A549 (cell line): ENCODE measurements at regions not wholly inside any gene's neighbourhood (a gene's known extent, or its start where the extent isn't known, plus 50 kb on each side); places are given as distances from the start of the nearest gene placed in this dataset.

Experiments
- ATAC-seq, 2 experiments: fragments of 200-7000 bp in 1 of 2; fragments of >200 bp in 1 of 2; cut with Nextera tagmentation in 1 of 2; cut with Tn5 transposase in 1 of 2; 3 replicates each; pipeline versions ENCODE4 v1.8.0 to v1.9.1; 2018 to 2020; ENCODE audit warnings: mild to moderate bottlenecking in 1 of 2, moderate library complexity in 1 of 2
- CTCF ChIA-PET: fragments of 300-600 bp; sonication (Branson Sonifier 250); formaldehyde crosslinking; extraction: SDS; loops from one replicate; lab custom pipeline; 2021; ENCODE audit warnings: antibody characterized with exemption, inconsistent platforms; lab: Yijun Ruan, JAX
- POLR2A ChIA-PET: fragments of 350-600 bp; formaldehyde crosslinking; extraction: SDS; loops from one replicate; lab custom pipeline; 2021; ENCODE audit warnings: antibody characterized with exemption, inconsistent platforms; lab: Yijun Ruan, JAX
- DNase-seq, 2 experiments: peaks; one replicate each; pipeline versions ENCODE4 v3.0.0 to v3.0.0-alpha.2; 2011 to 2016; ENCODE audit warnings: low read depth in 1 of 2, low spot score in 1 of 2
- FAIRE-seq: peaks from 2 replicates; lab custom pipeline; 2011; peaks lifted over from hg19 to GRCh38; lab: Jason Lieb, UNC
- H3K27ac ChIP-seq, 2 experiments: fragments of >200 bp; sonication (Bioruptor Twin); formaldehyde crosslinking; 3 replicates each; pipeline ENCODE4 v1.5.1; 2016 to 2017
- H3K4me1 ChIP-seq: fragments of >200 bp; sonication (Bioruptor Twin); formaldehyde crosslinking; 3 replicates; pipeline ENCODE4 v1.6.1; 2016
- H3K4me2 ChIP-seq: fragments of >200 bp; sonication (Bioruptor Twin); formaldehyde crosslinking; 3 replicates; pipeline ENCODE4 v1.6.1; 2016
- H3K4me3 ChIP-seq: fragments of >200 bp; sonication (Bioruptor Twin); formaldehyde crosslinking; 3 replicates; pipeline ENCODE4 v1.5.1; 2016
- H3K9me3 ChIP-seq: fragments of >200 bp; sonication (Bioruptor Twin); formaldehyde crosslinking; 3 replicates; pipeline ENCODE4 v1.6.1; 2016
- CHD4 ChIP-seq: fragments of 200-600 bp; sonication (generic); IDR thresholded peaks from 2 replicates; pipeline ENCODE4 v1.6.1; 2016; ENCODE audit warnings: antibody characterized with exemption, mild to moderate bottlenecking, borderline replicate concordance
- CTCF ChIP-seq: fragments of >200 bp; sonication (Bioruptor Twin); formaldehyde crosslinking; IDR thresholded peaks from 3 replicates; pipeline ENCODE4 v1.5.1; 2016
- EP300 ChIP-seq, 2 experiments: fragments of >200 bp; sonication (Bioruptor Twin); formaldehyde crosslinking; IDR thresholded peaks; 2 replicates in 1 of 2; 3 replicates in 1 of 2; pipeline ENCODE4 v1.6.1; 2016 to 2017
- FOSL2 ChIP-seq, 2 experiments: fragments of 450-650 bp in 1 of 2; fragments of >200 bp in 1 of 2; sonication (Bioruptor Twin) in 1 of 2; formaldehyde crosslinking; IDR thresholded peaks; 2 replicates each; pipeline versions ENCODE4 v1.5.0 to v1.6.1; 2016 to 2020; ENCODE audit warnings: mild to moderate bottlenecking in 1 of 2, moderate library complexity in 1 of 2
- FOXS1 ChIP-seq: fragments of 250-450 bp; sonication (Bioruptor Pico); IDR thresholded peaks from 2 replicates; pipeline ENCODE4 v1.5.0; 2020; ENCODE audit warnings: mild to moderate bottlenecking, moderate library complexity
- GATA3 ChIP-seq: IDR thresholded peaks from 2 replicates; pipeline ENCODE4 v1.6.1; 2012; ENCODE audit warnings: borderline replicate concordance
- HEYL ChIP-seq: fragments of 250-450 bp; sonication (Bioruptor Pico); IDR thresholded peaks from 2 replicates; pipeline ENCODE4 v1.8.0; 2021; ENCODE audit warnings: mild to moderate bottlenecking, moderate library complexity
- JUN ChIP-seq, 2 experiments: fragments of >200 bp; sonication (Bioruptor Twin); formaldehyde crosslinking; IDR thresholded peaks; 2 replicates in 1 of 2; 3 replicates in 1 of 2; pipeline ENCODE4 v1.6.1; 2016 to 2017
- KDM5A ChIP-seq: fragments of 200-600 bp; sonication (generic); IDR thresholded peaks from 2 replicates; pipeline ENCODE4 v1.6.1; 2016; ENCODE audit warnings: antibody characterized with exemption, mild to moderate bottlenecking
- NR3C1 ChIP-seq: fragments of >200 bp; sonication (Bioruptor Twin); formaldehyde crosslinking; IDR thresholded peaks from 3 replicates; pipeline ENCODE4 v1.6.1; 2017
- POLR2A ChIP-seq: IDR thresholded peaks from 2 replicates; pipeline ENCODE4 v1.6.1; 2012; ENCODE audit warnings: mild to moderate bottlenecking, low read length
- RAD21 ChIP-seq, 2 experiments: fragments of >200 bp in 1 of 2; sonication (Bioruptor Twin) in 1 of 2; formaldehyde crosslinking in 1 of 2; IDR thresholded peaks in 1 of 2; conservative IDR thresholded peaks in 1 of 2; 2 replicates in 1 of 2; 3 replicates in 1 of 2; pipeline ENCODE4 v1.6.1; 2012 to 2018; ENCODE audit warnings: inconsistent platforms in 1 of 2
- RFX5 ChIP-seq: fragments of 450-650 bp; IDR thresholded peaks from 2 replicates; pipeline ENCODE4 v1.7.1; 2014; ENCODE audit warnings: antibody characterized with exemption, mild to moderate bottlenecking, moderate library complexity
- ZNF302 ChIP-seq: fragments of 250-450 bp; sonication (Bioruptor Pico); IDR thresholded peaks from 2 replicates; pipeline ENCODE4 v1.9.0; 2021; ENCODE audit warnings: inconsistent platforms, mild to moderate bottlenecking, moderate library complexity
- ZSCAN20 ChIP-seq: fragments of 250-450 bp; sonication (Bioruptor Pico); IDR thresholded peaks from 2 replicates; pipeline ENCODE4 v1.8.0; 2022; ENCODE audit warnings: mild to moderate bottlenecking, moderate library complexity
- WGBS: methylation state at CpG from one replicate; pipeline ENCODE4 v1.1.6; 2017; ENCODE audit errors: missing lambda C conversion rate; 5-methylcytosine and 5-hydroxymethylcytosine counted together
- TF ChIP-seq, protein P1 (sequence below): fragments of 200-600 bp; sonication (generic); IDR thresholded peaks from 2 replicates; pipeline ENCODE4 v1.6.1; 2016; ENCODE audit warnings: antibody characterized with exemption, mild to moderate bottlenecking, moderate library complexity
- TF ChIP-seq, protein P2 (sequence below): fragments of 250-450 bp; sonication (Bioruptor Pico); IDR thresholded peaks from 2 replicates; pipeline ENCODE4 v1.5.0; 2021; ENCODE audit warnings: mild to moderate bottlenecking, moderate library complexity, borderline replicate concordance
- TF ChIP-seq, protein P3 (sequence below): IDR thresholded peaks from 2 replicates; pipeline ENCODE4 v1.6.1; 2012
- TF ChIP-seq, protein P4 (sequence below): fragments of >200 bp; sonication (Bioruptor Twin); formaldehyde crosslinking; IDR thresholded peaks from 3 replicates; pipeline ENCODE4 v1.6.1; 2016

- Histone ChIP-seq H3K4me1 (peaks cover 28% of the 10 kb centered on the region), H3K27ac (peak overlapping the region; percentile 58 to 65; a peak in 5 of 6 replicates), H3K4me2 (peak overlapping the region; percentile 50), H3K4me3 (no peak overlapping the region), H3K9me3 (0 out of 3 replicates have a peak, but pooled peaks cover 2% of the 10 kb centered on the region)
- POLR2A ChIA-PET, result no interaction called here
- DNase-seq (peak in 1 of 2 experiments; percentile 63), ATAC-seq (peak; percentile 54 to 79; a peak in 4 of 6 replicates), FAIRE-seq (no peak)
- TF ChIP-seq ZSCAN20 (CRISPR knock-in tag), result no peak
- TF ChIP-seq, protein P1, sequence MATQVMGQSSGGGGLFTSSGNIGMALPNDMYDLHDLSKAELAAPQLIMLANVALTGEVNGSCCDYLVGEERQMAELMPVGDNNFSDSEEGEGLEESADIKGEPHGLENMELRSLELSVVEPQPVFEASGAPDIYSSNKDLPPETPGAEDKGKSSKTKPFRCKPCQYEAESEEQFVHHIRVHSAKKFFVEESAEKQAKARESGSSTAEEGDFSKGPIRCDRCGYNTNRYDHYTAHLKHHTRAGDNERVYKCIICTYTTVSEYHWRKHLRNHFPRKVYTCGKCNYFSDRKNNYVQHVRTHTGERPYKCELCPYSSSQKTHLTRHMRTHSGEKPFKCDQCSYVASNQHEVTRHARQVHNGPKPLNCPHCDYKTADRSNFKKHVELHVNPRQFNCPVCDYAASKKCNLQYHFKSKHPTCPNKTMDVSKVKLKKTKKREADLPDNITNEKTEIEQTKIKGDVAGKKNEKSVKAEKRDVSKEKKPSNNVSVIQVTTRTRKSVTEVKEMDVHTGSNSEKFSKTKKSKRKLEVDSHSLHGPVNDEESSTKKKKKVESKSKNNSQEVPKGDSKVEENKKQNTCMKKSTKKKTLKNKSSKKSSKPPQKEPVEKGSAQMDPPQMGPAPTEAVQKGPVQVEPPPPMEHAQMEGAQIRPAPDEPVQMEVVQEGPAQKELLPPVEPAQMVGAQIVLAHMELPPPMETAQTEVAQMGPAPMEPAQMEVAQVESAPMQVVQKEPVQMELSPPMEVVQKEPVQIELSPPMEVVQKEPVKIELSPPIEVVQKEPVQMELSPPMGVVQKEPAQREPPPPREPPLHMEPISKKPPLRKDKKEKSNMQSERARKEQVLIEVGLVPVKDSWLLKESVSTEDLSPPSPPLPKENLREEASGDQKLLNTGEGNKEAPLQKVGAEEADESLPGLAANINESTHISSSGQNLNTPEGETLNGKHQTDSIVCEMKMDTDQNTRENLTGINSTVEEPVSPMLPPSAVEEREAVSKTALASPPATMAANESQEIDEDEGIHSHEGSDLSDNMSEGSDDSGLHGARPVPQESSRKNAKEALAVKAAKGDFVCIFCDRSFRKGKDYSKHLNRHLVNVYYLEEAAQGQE, result no peak
- no peak for TF ChIP-seq RAD21 (conservative IDR thresholded peaks at IDR 0.05 in 1 of 2, IDR thresholded peaks at IDR 0.05 in 1 of 2)
- no peak for TF ChIP-seq CTCF
- no peak for TF ChIP-seq FOSL2 (IDR thresholded peaks at IDR 0.05)
- TF ChIP-seq FOSL2 (CRISPR knock-in tag; IDR thresholded peaks at IDR 0.05), result 0 out of 2 replicates have a peak, but pooled peaks have one; percentile 3
- TF ChIP-seq EP300 (IDR thresholded peaks at IDR 0.05), result peak in 1 of 2 experiments; percentile 28; a peak in 1 of 5 replicates
- TF ChIP-seq GATA3, result peak; percentile 60; the same call in 1 of the 2 replicates
- TF ChIP-seq, protein P2, sequence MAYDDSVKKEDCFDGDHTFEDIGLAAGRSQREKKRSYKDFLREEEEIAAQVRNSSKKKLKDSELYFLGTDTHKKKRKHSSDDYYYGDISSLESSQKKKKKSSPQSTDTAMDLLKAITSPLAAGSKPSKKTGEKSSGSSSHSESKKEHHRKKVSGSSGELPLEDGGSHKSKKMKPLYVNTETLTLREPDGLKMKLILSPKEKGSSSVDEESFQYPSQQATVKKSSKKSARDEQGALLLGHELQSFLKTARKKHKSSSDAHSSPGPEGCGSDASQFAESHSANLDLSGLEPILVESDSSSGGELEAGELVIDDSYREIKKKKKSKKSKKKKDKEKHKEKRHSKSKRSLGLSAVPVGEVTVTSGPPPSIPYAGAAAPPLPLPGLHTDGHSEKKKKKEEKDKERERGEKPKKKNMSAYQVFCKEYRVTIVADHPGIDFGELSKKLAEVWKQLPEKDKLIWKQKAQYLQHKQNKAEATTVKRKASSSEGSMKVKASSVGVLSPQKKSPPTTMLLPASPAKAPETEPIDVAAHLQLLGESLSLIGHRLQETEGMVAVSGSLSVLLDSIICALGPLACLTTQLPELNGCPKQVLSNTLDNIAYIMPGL (CRISPR knock-in tag), result no peak
- TF ChIP-seq, protein P3, sequence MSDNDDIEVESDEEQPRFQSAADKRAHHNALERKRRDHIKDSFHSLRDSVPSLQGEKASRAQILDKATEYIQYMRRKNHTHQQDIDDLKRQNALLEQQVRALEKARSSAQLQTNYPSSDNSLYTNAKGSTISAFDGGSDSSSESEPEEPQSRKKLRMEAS, result peak; percentile 85
- CTCF ChIA-PET, result no interaction called here
- 25% methylated on average over 9 of the region's 10 CpGs for WGBS
Measured at GRCh38 chr6:14499841-14500240, 382.3 kb downstream of the CD83 start.

GRCh38 chr6:14500809-14501208, 383.2 kb downstream of the CD83 start:
- DNase-seq (no peak), FAIRE-seq (no peak), ATAC-seq (no peak)
- ChIA-PET POLR2A (no interaction called here), CTCF (no interaction called here)
- Histone ChIP-seq H3K9me3 (0 out of 3 replicates have a peak, but pooled peaks cover 2% of the 10 kb centered on the region), H3K4me3 (no peak overlapping the region), H3K4me1 (peaks cover 28% of the 10 kb centered on the region), H3K27ac (peak overlapping the region in 1 of 2 experiments; percentile 65; a peak in 4 of 6 replicates), H3K4me2 (no peak overlapping the region)
- TF ChIP-seq FOXS1 (no peak), NR3C1 (no peak), KDM5A (no peak)
- WGBS, result 89% methylated on average over 2 of the region's 2 CpGs

DNA sequence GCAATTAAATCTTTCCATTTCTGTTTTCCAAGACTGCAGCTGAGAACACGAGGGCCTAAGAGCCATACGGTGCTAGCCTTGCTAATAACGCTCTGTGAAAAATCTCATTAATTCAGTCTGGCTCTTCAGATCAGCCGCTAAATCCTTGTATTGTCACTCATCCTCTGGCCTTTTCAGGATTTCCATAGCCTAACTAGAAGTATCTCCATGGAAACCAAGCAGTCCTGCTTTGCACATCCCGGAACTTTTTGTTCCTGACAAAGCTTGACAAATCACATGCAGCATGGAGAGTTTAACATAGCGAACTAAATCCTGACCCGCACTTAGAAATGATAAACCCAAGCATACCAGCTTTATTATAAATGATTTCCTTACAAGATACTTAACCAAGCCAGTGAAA, 383.7 kb downstream of the CD83 start:
- H3K27ac ChIP-seq, result peak overlapping the region in 1 of 2 experiments; percentile 80; a peak in 2 of 6 replicates
- ChIA-PET CTCF (no interaction called here), POLR2A (no interaction called here)
- no peak for DNase-seq
- peaks cover 28% of the 10 kb centered on the region for H3K4me1 ChIP-seq
- FAIRE-seq, result no peak
- TF ChIP-seq POLR2A, result no peak
- no peak for TF ChIP-seq NR3C1
- TF ChIP-seq, protein P1, result no peak
- no peak for TF ChIP-seq ZNF302 (CRISPR knock-in tag)
- no peak for TF ChIP-seq HEYL (CRISPR knock-in tag)
- no peak for TF ChIP-seq KDM5A
- TF ChIP-seq ZSCAN20 (CRISPR knock-in tag), result no peak
- no peak for TF ChIP-seq RFX5
- TF ChIP-seq, protein P4, sequence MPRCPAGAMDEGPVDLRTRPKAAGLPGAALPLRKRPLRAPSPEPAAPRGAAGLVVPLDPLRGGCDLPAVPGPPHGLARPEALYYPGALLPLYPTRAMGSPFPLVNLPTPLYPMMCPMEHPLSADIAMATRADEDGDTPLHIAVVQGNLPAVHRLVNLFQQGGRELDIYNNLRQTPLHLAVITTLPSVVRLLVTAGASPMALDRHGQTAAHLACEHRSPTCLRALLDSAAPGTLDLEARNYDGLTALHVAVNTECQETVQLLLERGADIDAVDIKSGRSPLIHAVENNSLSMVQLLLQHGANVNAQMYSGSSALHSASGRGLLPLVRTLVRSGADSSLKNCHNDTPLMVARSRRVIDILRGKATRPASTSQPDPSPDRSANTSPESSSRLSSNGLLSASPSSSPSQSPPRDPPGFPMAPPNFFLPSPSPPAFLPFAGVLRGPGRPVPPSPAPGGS, result no peak
- TF ChIP-seq JUN (IDR thresholded peaks at IDR 0.05), result no peak
- TF ChIP-seq CHD4, result no peak
- 0 out of 3 replicates have a peak, but pooled peaks cover 2% of the 10 kb centered on the region for H3K9me3 ChIP-seq
- H3K4me2 ChIP-seq, result no peak overlapping the region
- no peak for ATAC-seq
- WGBS, result 94% methylated on average over 7 of the region's 7 CpGs
- no peak overlapping the region for H3K4me3 ChIP-seq
